ENCODE measurements at regions not wholly inside any gene's neighbourhood (a gene's known extent, or its start where the extent isn't known, plus 50 kb on each side); places are given as distances from the start of the nearest gene placed in this dataset.

DNA sequence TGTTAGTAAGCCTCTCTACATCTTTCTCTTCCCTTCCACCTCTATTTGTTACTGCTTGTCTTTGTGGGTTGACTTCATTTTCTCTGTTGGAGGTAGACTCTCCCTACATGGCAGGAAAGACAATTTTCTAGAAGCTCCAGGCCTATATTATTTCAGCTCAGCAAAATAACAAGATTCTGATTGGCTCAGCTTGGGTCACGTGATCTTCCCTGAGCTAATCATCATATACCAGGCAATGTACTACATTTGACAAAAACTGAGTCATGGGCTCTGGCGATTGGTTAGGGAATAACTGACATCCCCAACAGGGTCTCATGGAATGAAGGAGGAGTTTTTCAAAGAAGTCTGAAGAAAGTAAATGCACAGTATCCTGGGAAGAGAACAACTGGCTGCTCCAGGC lies 65.6 kb upstream of the NR3C1 start:
- no peaks in the 10 kb centered on the region for H3K9me2 ChIP-seq (replicated peaks; ENCODE audit: insufficient read depth)
- no peaks in the 10 kb centered on the region for H3K9me3 ChIP-seq (ENCODE audit: low read depth)
- TF ChIP-seq, protein P1, sequence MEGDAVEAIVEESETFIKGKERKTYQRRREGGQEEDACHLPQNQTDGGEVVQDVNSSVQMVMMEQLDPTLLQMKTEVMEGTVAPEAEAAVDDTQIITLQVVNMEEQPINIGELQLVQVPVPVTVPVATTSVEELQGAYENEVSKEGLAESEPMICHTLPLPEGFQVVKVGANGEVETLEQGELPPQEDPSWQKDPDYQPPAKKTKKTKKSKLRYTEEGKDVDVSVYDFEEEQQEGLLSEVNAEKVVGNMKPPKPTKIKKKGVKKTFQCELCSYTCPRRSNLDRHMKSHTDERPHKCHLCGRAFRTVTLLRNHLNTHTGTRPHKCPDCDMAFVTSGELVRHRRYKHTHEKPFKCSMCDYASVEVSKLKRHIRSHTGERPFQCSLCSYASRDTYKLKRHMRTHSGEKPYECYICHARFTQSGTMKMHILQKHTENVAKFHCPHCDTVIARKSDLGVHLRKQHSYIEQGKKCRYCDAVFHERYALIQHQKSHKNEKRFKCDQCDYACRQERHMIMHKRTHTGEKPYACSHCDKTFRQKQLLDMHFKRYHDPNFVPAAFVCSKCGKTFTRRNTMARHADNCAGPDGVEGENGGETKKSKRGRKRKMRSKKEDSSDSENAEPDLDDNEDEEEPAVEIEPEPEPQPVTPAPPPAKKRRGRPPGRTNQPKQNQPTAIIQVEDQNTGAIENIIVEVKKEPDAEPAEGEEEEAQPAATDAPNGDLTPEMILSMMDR (IDR thresholded peaks at IDR 0.05; ENCODE audit: poor library complexity) = no peak
- TF ChIP-seq EZH2phosphoT487 (IDR thresholded peaks at IDR 0.05; ENCODE audit: low read depth, severe bottlenecking, unreplicated experiment) (no peak), EZH2 (IDR thresholded peaks at IDR 0.05; ENCODE audit: borderline replicate concordance) (no peak)
- no peak overlapping the region for H3K27ac ChIP-seq
- no peaks in the 10 kb centered on the region for H3K4me1 ChIP-seq (ENCODE audit: insufficient read depth)
- H3K4me3 ChIP-seq = no peak overlapping the region
- no peak for DNase-seq (ENCODE audit: low spot score)
- no peak overlapping the region for H3K4me2 ChIP-seq
- H3K79me2 ChIP-seq = no peaks in the 10 kb centered on the region
- H3K27me3 ChIP-seq = no peaks in the 10 kb centered on the region
- no peaks in the 10 kb centered on the region for H4K20me1 ChIP-seq (ENCODE audit: insufficient read depth, poor library complexity, severe bottlenecking)
- no peaks in the 10 kb centered on the region for H3K36me3 ChIP-seq (replicated peaks; ENCODE audit: insufficient read depth, low read depth)
- 98% methylated on average over 2 of the region's 2 CpGs for WGBS (ENCODE audit: low lambda C conversion rate, missing lambda C conversion rate)
- H2AFZ ChIP-seq = no peak overlapping the region

DNA sequence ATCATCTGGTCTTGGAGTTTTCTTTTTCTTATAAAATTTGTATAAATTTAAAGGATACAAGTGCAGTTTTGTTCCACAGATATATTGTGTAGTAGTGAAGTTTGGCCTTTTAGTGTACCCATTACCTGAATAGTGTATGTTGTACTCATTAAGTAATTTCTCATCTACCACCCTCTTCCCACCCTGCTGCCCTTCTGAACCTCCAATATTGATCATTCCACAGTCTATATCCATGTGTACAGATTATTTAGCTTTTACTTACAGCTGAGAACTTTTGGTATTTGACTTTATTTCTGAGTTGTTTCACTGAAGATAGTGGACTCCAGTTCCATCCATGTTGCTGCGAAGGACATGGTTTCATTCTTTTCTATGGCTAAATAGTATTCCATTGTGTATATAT lies 63.1 kb upstream of the NR3C1 start:
- Histone ChIP-seq H3K27me3 (no peaks in the 10 kb centered on the region), H3K79me2 (no peaks in the 10 kb centered on the region), H3K4me1 (ENCODE audit: insufficient read depth) (no peaks in the 10 kb centered on the region), H3K36me3 (replicated peaks; ENCODE audit: insufficient read depth, low read depth) (no peaks in the 10 kb centered on the region), H3K9me2 (replicated peaks; ENCODE audit: insufficient read depth) (no peaks in the 10 kb centered on the region), H3K27ac (no peak overlapping the region), H3K4me2 (no peak overlapping the region), H3K4me3 (no peak overlapping the region), H4K20me1 (ENCODE audit: insufficient read depth, poor library complexity, severe bottlenecking) (no peaks in the 10 kb centered on the region), H2AFZ (no peak overlapping the region), H3K9me3 (ENCODE audit: low read depth) (no peaks in the 10 kb centered on the region)
- TF ChIP-seq EZH2 (IDR thresholded peaks at IDR 0.05; ENCODE audit: borderline replicate concordance) = no peak
- TF ChIP-seq, protein P1 (IDR thresholded peaks at IDR 0.05; ENCODE audit: poor library complexity) = no peak
- TF ChIP-seq EZH2phosphoT487 (IDR thresholded peaks at IDR 0.05; ENCODE audit: low read depth, severe bottlenecking, unreplicated experiment) = no peak
- WGBS (ENCODE audit: low lambda C conversion rate, missing lambda C conversion rate) = 96% methylated on average over 1 of the region's 1 CpG
- DNase-seq (ENCODE audit: low spot score) = no peak

DNA sequence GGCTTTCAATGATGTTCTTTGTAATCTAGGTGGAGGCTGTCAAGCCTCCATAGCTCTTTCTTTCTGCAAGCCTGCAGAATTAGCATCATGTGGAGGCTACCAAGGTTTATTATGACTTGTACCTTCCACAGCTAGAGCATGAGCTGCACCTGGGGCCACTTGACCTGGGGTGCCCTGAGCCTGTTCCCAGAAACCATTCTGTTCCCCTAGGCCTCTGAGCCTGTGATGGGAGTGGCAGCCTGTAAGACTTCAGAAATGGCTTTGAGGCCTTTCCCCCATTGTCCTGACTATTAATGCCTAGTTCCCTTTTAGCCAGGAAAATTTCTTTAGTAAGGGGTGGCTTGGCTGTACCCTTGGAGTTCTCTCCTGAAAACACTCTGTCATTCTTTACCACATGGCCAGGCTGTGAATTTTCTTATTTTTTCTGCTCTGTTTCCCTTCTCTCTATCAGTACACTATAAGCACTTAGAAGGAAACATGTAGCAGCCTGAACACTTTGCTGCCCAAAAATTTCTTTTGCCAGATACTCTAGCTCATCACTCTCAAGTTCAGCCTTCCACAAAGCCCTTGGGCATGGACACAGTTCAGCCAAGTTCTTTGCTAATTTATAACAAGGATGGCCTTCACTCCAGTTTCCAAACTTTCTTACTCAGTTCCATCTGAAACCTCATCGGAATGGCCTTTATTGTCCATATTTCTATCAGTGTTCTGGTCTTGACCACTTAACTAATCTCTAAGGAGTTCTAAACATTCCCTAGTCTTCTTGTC lies 61.4 kb upstream of the NR3C1 start:
- H4K20me1 ChIP-seq (ENCODE audit: insufficient read depth, poor library complexity, severe bottlenecking) = no peaks in the 10 kb centered on the region
- H3K36me3 ChIP-seq (replicated peaks; ENCODE audit: insufficient read depth, low read depth) = no peaks in the 10 kb centered on the region
- no peaks in the 10 kb centered on the region for H3K9me3 ChIP-seq (ENCODE audit: low read depth)
- H3K79me2 ChIP-seq = no peaks in the 10 kb centered on the region
- H3K4me1 ChIP-seq (ENCODE audit: insufficient read depth) = no peaks in the 10 kb centered on the region
- no peak overlapping the region for H3K4me3 ChIP-seq
- no peak overlapping the region for H2AFZ ChIP-seq
- H3K4me2 ChIP-seq = no peak overlapping the region
- no peak for TF ChIP-seq EZH2phosphoT487 (IDR thresholded peaks at IDR 0.05; ENCODE audit: low read depth, severe bottlenecking, unreplicated experiment)
- TF ChIP-seq, protein P1 (IDR thresholded peaks at IDR 0.05; ENCODE audit: poor library complexity) = no peak
- no peak overlapping the region for H3K27ac ChIP-seq
- no peak for DNase-seq (ENCODE audit: low spot score)
- H3K27me3 ChIP-seq = no peaks in the 10 kb centered on the region
- 96% methylated on average over 1 of the region's 1 CpG for WGBS (ENCODE audit: low lambda C conversion rate, missing lambda C conversion rate)
- H3K9me2 ChIP-seq (replicated peaks; ENCODE audit: insufficient read depth) = no peaks in the 10 kb centered on the region

Data from hepatocyte (in vitro differentiated cells).